ENCODE measurements at regions not wholly inside any gene's neighbourhood (a gene's known extent, or its start where the extent isn't known, plus 50 kb on each side); places are given as distances from the start of the nearest gene placed in this dataset.

DNA sequence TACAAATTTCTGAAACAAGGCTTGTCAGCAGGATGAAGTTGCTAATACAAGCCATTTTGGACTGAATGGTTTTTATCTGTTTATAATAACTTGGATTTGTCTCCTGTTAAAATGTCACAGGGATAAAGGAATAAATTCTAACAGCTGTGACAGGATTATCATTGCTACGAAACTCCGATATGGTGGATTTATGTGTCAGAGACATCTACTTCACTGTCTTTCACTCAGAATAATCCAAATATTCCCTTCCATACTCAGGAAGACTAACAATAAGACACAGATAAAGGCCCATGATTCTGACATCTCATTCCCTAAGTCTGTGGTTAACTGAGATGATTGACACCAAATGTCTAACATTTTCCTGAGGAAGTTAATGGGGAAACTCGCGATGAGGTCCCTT is 529.8 kb upstream of the GOT2 start:
- TF ChIP-seq CTCF (IDR thresholded peaks at IDR 0.05; ENCODE audit: low read depth, low read length, missing input control) (no peak), JUND (IDR thresholded peaks at IDR 0.05) (no peak), FOXA2 (IDR thresholded peaks at IDR 0.05) (no peak), RAD21 (IDR thresholded peaks at IDR 0.05) (no peak), YY1 (IDR thresholded peaks at IDR 0.05) (no peak), SP1 (IDR thresholded peaks at IDR 0.05) (no peak), FOXA1 (IDR thresholded peaks at IDR 0.05) (no peak), GABPA (IDR thresholded peaks at IDR 0.05 in 1 of 2, conservative IDR thresholded peaks at IDR 0.05 in 1 of 2) (no peak), TAF1 (conservative IDR thresholded peaks at IDR 0.05) (no peak), HNF4A (conservative IDR thresholded peaks at IDR 0.05) (no peak)
- TF ChIP-seq, protein P1, sequence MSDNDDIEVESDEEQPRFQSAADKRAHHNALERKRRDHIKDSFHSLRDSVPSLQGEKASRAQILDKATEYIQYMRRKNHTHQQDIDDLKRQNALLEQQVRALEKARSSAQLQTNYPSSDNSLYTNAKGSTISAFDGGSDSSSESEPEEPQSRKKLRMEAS (IDR thresholded peaks at IDR 0.05), result no peak
- TF ChIP-seq, protein P2, sequence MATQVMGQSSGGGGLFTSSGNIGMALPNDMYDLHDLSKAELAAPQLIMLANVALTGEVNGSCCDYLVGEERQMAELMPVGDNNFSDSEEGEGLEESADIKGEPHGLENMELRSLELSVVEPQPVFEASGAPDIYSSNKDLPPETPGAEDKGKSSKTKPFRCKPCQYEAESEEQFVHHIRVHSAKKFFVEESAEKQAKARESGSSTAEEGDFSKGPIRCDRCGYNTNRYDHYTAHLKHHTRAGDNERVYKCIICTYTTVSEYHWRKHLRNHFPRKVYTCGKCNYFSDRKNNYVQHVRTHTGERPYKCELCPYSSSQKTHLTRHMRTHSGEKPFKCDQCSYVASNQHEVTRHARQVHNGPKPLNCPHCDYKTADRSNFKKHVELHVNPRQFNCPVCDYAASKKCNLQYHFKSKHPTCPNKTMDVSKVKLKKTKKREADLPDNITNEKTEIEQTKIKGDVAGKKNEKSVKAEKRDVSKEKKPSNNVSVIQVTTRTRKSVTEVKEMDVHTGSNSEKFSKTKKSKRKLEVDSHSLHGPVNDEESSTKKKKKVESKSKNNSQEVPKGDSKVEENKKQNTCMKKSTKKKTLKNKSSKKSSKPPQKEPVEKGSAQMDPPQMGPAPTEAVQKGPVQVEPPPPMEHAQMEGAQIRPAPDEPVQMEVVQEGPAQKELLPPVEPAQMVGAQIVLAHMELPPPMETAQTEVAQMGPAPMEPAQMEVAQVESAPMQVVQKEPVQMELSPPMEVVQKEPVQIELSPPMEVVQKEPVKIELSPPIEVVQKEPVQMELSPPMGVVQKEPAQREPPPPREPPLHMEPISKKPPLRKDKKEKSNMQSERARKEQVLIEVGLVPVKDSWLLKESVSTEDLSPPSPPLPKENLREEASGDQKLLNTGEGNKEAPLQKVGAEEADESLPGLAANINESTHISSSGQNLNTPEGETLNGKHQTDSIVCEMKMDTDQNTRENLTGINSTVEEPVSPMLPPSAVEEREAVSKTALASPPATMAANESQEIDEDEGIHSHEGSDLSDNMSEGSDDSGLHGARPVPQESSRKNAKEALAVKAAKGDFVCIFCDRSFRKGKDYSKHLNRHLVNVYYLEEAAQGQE (IDR thresholded peaks at IDR 0.05), result no peak
- TF ChIP-seq, protein P3, sequence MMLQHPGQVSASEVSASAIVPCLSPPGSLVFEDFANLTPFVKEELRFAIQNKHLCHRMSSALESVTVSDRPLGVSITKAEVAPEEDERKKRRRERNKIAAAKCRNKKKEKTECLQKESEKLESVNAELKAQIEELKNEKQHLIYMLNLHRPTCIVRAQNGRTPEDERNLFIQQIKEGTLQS (IDR thresholded peaks at IDR 0.05), result no peak
- TF ChIP-seq, protein P4, sequence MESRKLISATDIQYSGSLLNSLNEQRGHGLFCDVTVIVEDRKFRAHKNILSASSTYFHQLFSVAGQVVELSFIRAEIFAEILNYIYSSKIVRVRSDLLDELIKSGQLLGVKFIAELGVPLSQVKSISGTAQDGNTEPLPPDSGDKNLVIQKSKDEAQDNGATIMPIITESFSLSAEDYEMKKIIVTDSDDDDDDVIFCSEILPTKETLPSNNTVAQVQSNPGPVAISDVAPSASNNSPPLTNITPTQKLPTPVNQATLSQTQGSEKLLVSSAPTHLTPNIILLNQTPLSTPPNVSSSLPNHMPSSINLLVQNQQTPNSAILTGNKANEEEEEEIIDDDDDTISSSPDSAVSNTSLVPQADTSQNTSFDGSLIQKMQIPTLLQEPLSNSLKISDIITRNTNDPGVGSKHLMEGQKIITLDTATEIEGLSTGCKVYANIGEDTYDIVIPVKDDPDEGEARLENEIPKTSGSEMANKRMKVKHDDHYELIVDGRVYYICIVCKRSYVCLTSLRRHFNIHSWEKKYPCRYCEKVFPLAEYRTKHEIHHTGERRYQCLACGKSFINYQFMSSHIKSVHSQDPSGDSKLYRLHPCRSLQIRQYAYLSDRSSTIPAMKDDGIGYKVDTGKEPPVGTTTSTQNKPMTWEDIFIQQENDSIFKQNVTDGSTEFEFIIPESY (IDR thresholded peaks at IDR 0.05), result no peak

Data from liver (tissue), 3 donors.